Gastroesophageal sphincter (tissue), 4 donors: ENCODE measurements at regions not wholly inside any gene's neighbourhood (a gene's known extent, or its start where the extent isn't known, plus 50 kb on each side); places are given as distances from the start of the nearest gene placed in this dataset.

ENCODE experiments used
- ATAC-seq: fragments of 150-250 bp; one replicate; pipeline ENCODE4 v1.9.1; 2016; ENCODE audit warnings: mild to moderate bottlenecking, moderate library complexity
- H3K27ac ChIP-seq, 4 donors: fragments of 200-600 bp; sonication (generic) in 3 of 4; 1 replicate in 3 of 4; 2 replicates in 1 of 4; pipeline ENCODE4 v1.5.1; 2016 to 2019
- H3K27me3 ChIP-seq: fragments of 200-600 bp; sonication (generic); one replicate; pipeline ENCODE4 v1.5.1; 2019
- H3K36me3 ChIP-seq, 2 donors: fragments of 200-600 bp; sonication (generic); one replicate each; pipeline ENCODE4 v1.5.1; 2019; ENCODE audit warnings: control low read depth in 1 of 2
- H3K4me1 ChIP-seq, 3 donors: fragments of 200-600 bp; sonication (generic); 1 replicate in 2 of 3; 2 replicates in 1 of 3; pipeline ENCODE4 v1.5.1; 2016 to 2019; ENCODE audit warnings: control low read depth in 2 of 3
- H3K4me3 ChIP-seq, 2 donors: fragments of 200-600 bp; sonication (generic); one replicate each; pipeline ENCODE4 v1.5.1; 2019; ENCODE audit warnings: mild to moderate bottlenecking in 1 of 2, moderate library complexity in 1 of 2
- H3K9me3 ChIP-seq, 3 donors: fragments of 200-600 bp; sonication (generic); one replicate each; pipeline ENCODE4 v1.5.1; 2017 to 2019; ENCODE audit warnings: control low read depth in 2 of 3
- EP300 ChIP-seq: sonication (generic); formaldehyde crosslinking; IDR thresholded peaks from one replicate; pipeline ENCODE4 v1.6.1; 2017; ENCODE audit warnings: antibody characterized with exemption, mild to moderate bottlenecking
- POLR2A ChIP-seq, 2 donors: fragments of 450-650 bp; IDR thresholded peaks; one replicate each; pipeline ENCODE4 v1.6.1; 2017; ENCODE audit warnings: antibody characterized with exemption in 2 of 2, mild to moderate bottlenecking in 2 of 2, moderate library complexity in 1 of 2
- POLR2AphosphoS5 ChIP-seq: sonication (generic); formaldehyde crosslinking; IDR thresholded peaks from one replicate; pipeline ENCODE4 v1.6.1; 2017; ENCODE audit warnings: antibody characterized with exemption
- WGBS, 2 donors: methylation state at CpG; one replicate each; pipeline ENCODE4 v1.1.5; 2018; ENCODE audit warnings: low coverage in 1 of 2; 5-methylcytosine and 5-hydroxymethylcytosine counted together
- TF ChIP-seq, protein P1 (sequence below), 4 experiments: fragments of 200-600 bp in 2 of 4; fragments of 450-650 bp in 2 of 4; sonication (generic) in 1 of 4; IDR thresholded peaks; one replicate each; pipeline ENCODE4 v1.5.1; 2017 to 2019; ENCODE audit warnings: antibody characterized with exemption in 4 of 4, mild to moderate bottlenecking in 2 of 4, moderate library complexity in 2 of 4

DNA sequence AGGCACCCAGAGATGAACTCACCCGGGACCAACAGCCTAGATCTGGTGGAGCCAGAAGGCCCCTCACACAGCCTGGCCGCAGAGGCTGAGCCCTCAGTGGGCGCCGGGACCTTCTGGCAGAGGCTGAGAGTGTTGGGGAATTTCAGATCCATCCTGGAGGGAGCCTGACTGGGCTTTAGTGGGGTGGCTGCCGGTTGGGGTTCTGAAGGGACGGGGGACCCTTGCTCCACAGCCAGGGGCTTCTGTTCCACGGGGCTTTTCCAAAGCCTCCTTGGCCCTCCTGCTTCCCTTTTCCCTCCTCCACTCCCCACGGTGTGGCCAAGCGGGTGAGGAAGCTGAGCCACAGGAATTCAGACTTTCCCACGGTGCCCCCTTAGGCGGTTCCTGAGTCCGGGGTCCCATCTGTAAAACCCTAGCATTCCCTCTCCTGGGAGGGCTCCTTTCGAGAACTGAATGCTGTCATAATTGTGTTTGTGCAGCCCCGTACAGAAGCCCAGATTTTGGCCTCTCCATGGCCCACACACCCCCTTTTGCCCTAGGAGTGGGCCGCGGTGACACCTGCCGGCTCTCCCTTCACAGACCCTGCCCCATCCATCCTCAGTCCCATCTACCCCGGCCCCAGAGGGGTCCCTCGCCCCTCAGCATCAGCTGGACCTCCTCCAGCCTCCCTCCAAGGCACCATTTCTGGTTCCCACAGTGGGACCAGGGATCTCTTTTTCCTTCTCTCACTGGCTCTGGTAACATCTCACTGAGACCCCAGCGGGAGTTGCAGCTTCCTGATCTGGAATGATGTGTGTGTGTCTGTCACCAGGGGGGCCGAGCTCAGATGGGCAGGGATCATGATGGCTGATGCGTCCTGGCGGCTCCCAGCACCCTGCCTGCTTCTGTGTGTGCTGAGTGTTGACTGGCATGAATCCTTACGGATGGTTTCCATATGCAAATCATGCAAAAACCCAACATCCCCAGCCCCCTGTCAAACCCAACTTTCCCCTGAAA is 1048.4 kb downstream of the TBC1D22A start:
- Histone ChIP-seq H3K36me3 (no peaks in the 10 kb centered on the region), H3K27ac (no peak overlapping the region), H3K27me3 (peaks cover 41% of the 10 kb centered on the region), H3K9me3 (peaks cover 0 to 10% (median 0%) of the 10 kb centered on the region in 3 donors), H3K4me1 (no peaks in the 10 kb centered on the region), H3K4me3 (no peak overlapping the region)
- 61 to 71% methylated on average over 7 to 19 of the region's 24 CpGs for WGBS, 2 donors
- no peak for ATAC-seq
- TF ChIP-seq, protein P1, sequence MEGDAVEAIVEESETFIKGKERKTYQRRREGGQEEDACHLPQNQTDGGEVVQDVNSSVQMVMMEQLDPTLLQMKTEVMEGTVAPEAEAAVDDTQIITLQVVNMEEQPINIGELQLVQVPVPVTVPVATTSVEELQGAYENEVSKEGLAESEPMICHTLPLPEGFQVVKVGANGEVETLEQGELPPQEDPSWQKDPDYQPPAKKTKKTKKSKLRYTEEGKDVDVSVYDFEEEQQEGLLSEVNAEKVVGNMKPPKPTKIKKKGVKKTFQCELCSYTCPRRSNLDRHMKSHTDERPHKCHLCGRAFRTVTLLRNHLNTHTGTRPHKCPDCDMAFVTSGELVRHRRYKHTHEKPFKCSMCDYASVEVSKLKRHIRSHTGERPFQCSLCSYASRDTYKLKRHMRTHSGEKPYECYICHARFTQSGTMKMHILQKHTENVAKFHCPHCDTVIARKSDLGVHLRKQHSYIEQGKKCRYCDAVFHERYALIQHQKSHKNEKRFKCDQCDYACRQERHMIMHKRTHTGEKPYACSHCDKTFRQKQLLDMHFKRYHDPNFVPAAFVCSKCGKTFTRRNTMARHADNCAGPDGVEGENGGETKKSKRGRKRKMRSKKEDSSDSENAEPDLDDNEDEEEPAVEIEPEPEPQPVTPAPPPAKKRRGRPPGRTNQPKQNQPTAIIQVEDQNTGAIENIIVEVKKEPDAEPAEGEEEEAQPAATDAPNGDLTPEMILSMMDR (IDR thresholded peaks at IDR 0.05): no peak
- TF ChIP-seq EP300: no peak
- no peak for TF ChIP-seq POLR2AphosphoS5
- TF ChIP-seq POLR2A (IDR thresholded peaks at IDR 0.05): no peak

DNA sequence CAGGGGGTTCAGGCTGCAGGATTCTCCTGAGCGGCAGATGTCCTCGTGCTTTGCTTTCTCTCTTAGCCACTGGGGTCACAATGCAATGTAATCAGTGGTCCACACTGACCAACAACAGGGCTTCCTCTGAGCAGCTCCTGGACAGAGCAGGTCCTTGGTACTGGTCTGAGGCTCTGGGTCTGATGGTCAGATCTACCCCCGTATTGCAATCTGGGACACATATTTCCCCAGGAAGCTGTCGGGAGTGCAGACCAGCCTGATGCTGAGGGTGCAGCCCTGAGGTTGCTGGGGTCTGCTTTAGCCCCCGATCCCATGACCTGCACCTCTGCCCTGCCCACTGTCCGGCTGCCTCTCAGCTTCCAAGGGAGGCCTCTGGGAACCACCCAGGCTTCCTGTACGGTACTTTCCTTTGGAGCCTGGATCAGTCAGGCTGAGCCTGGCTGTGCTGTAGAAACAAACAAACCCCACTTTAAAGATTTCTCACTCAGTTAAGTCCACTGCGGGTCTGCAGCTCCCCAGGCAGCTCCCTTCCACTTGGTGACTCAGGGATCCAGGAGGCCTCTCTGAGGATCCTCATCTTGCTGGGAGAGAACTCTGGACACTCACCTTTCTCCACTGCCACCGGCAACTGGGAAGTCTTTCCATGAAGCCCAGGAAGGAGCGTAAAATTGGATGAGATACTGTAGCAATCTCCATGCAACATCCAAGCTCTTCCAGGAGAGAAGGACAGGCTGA is 1046.6 kb downstream of the TBC1D22A start:
- ATAC-seq: no peak
- TF ChIP-seq POLR2AphosphoS5: no peak
- TF ChIP-seq POLR2A (IDR thresholded peaks at IDR 0.05): no peak
- TF ChIP-seq, protein P1 (IDR thresholded peaks at IDR 0.05): no peak
- TF ChIP-seq EP300: no peak
- Histone ChIP-seq H3K27me3 (peaks cover 56% of the 10 kb centered on the region), H3K4me1 (no peaks in the 10 kb centered on the region), H3K27ac (no peak overlapping the region), H3K4me3 (no peak overlapping the region), H3K36me3 (no peaks in the 10 kb centered on the region), H3K9me3 (peaks cover 0 to 26% (median 0%) of the 10 kb centered on the region in 3 donors)
- WGBS, 2 donors: no CpG with 5 or more reads among the region's 10 CpGs

DNA sequence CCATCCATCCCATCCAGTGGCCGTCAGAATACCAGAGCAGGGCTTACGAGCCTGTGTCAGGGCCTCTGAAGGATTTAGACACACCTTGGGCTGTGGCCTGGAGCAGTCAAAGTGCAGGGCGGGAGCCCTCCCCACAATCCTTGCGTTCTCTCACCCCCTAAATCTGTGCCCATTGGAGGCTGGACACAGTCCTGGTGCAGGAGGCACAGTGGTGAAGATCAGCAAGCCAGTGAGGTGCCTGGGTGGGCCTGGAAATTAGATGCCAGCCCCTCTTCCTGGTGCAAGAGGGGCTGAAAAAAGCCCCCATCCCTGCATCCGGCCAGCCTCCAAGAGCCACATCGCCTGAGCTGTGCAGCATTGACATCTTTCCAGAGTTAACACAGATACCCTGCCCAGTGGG is 1045.8 kb downstream of the TBC1D22A start:
- ATAC-seq: no peak
- no peaks in the 10 kb centered on the region for H3K4me1 ChIP-seq
- TF ChIP-seq POLR2A (IDR thresholded peaks at IDR 0.05) (no peak), POLR2AphosphoS5 (no peak), EP300 (no peak)
- TF ChIP-seq, protein P1 (IDR thresholded peaks at IDR 0.05): no peak
- H3K4me3 ChIP-seq: no peak overlapping the region
- H3K36me3 ChIP-seq: no peaks in the 10 kb centered on the region
- WGBS, 2 donors: no CpG with 5 or more reads among the region's 6 CpGs
- no peak overlapping the region for H3K27ac ChIP-seq
- H3K27me3 ChIP-seq: peaks cover 56% of the 10 kb centered on the region
- H3K9me3 ChIP-seq: peaks cover 0 to 26% (median 0%) of the 10 kb centered on the region in 3 donors

DNA sequence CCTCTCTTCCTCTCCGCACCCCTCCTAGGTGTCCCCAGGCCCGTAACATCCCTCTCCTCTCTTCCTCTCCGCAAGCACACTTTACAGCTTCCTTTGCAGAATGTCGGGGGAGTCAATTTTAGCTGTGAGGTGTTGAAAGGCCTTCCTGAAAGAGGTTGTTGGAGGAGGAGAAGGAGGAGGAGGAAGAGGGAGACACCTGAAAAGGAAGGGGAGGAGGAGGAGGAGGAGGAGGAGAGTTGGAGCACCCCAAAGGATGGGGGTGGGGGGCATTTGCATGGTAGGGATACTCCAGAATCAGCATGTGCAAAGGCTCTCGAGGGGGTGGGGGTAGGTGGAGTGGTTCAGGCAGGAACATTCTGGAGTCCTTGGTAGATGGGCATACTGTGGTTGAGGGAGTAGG is 1045.1 kb downstream of the TBC1D22A start:
- H3K36me3 ChIP-seq: no peaks in the 10 kb centered on the region

DNA sequence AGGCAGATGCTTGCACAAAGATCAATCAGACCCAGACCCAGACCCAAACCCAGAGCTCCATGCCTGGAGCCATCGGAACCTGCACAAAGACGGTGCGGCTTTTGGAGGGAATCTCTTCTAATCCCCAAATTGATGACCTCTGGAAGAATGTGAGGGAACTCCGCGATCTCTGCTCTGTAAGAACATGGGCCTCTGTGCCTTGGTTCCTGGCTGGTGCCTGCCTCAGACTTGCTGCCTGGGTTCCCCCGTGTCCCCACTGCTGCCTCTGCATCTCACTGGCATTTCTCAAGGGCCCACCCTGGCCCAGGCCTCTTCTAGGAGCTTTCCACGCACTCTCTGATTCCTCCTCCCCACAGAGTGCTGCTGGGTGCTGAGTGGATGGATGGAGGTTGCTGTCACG is 1044.4 kb downstream of the TBC1D22A start:
- ATAC-seq: no peak
- TF ChIP-seq, protein P1 (IDR thresholded peaks at IDR 0.05): no peak
- no peak for TF ChIP-seq EP300
- TF ChIP-seq POLR2A (IDR thresholded peaks at IDR 0.05): no peak
- TF ChIP-seq POLR2AphosphoS5: no peak
- Histone ChIP-seq H3K4me1 (no peaks in the 10 kb centered on the region), H3K4me3 (no peak overlapping the region), H3K9me3 (peaks cover 0 to 26% (median 0%) of the 10 kb centered on the region in 3 donors), H3K36me3 (no peaks in the 10 kb centered on the region), H3K27me3 (peaks cover 54% of the 10 kb centered on the region), H3K27ac (no peak overlapping the region)
- 60 to 67% methylated on average over 2 to 3 of the region's 8 CpGs for WGBS, 2 donors

More for the DNA sequence above, 1045.1 kb downstream of the TBC1D22A start:
- Histone ChIP-seq H3K27me3 (peaks cover 56% of the 10 kb centered on the region), H3K9me3 (peaks cover 0 to 26% (median 0%) of the 10 kb centered on the region in 3 donors), H3K27ac (no peak overlapping the region), H3K4me1 (no peaks in the 10 kb centered on the region), H3K4me3 (no peak overlapping the region)
- no peak for TF ChIP-seq EP300
- ATAC-seq: no peak
- WGBS, 2 donors: 20 to 50% methylated on average over 1 of the region's 5 CpGs
